IMR-90 (cell line): ENCODE measurements at regions not wholly inside any gene's neighbourhood (a gene's known extent, or its start where the extent isn't known, plus 50 kb on each side); places are given as distances from the start of the nearest gene placed in this dataset.

ENCODE experiments used
- ATAC-seq: fragments of 200-7000 bp; cut with Tn5 transposase; 2 replicates; pipeline ENCODE4 v1.9.1; 2020; ENCODE audit warnings: low read depth, mild to moderate bottlenecking, moderate library complexity
- BruUV-seq: library from RNA; stranded (reverse); fragments of 400-500 nt; replicated peaks from 2 replicates; lab custom pipeline; 2021; lab: Mats Ljungman, UMichigan
- CTCF ChIA-PET: fragments of 300-600 bp; formaldehyde crosslinking; extraction: SDS; loops from one replicate; lab custom pipeline; 2021; ENCODE audit warnings: antibody characterized with exemption; lab: Yijun Ruan, JAX
- POLR2A ChIA-PET: fragments of 300-600 bp; sonication (Branson Sonifier 250); formaldehyde crosslinking; loops from one replicate; lab custom pipeline; 2022; ENCODE audit warnings: antibody characterized with exemption; ENCODE audit not compliant: unreplicated experiment; lab: Charles Lee
- DNase-seq: peaks from one replicate; pipeline ENCODE4 v3.0.0; 2013
- H2AFZ ChIP-seq: replicated peaks from 2 replicates; pipeline ENCODE3; 2013; ENCODE audit warnings: low read length, mild to moderate bottlenecking; ENCODE audit not compliant: poor library complexity
- H2AK5ac ChIP-seq: 2 replicates; pipeline ENCODE4 v1.6.1; 2013; ENCODE audit warnings: low read depth, low read length, inconsistent platforms
- H2AK9ac ChIP-seq: replicated peaks from 2 replicates; pipeline ENCODE3; 2013; ENCODE audit warnings: mild to moderate bottlenecking, low read depth, low read length, moderate library complexity; ENCODE audit not compliant: poor library complexity
- H2BK120ac ChIP-seq: 2 replicates; pipeline ENCODE4 v1.6.1; 2013; ENCODE audit warnings: low read depth, low read length, inconsistent platforms
- H2BK15ac ChIP-seq: 3 replicates; pipeline ENCODE4 v1.6.1; 2013; ENCODE audit warnings: low read depth, low read length, inconsistent platforms
- H2BK20ac ChIP-seq: 2 replicates; pipeline ENCODE4 v1.6.1; 2013; ENCODE audit warnings: low read depth, mild to moderate bottlenecking, inconsistent platforms, low read length, moderate library complexity
- H2BK5ac ChIP-seq: 2 replicates; pipeline ENCODE4 v1.6.1; 2013; ENCODE audit warnings: mild to moderate bottlenecking, low read depth, low read length, inconsistent platforms; ENCODE audit not compliant: poor library complexity, severe bottlenecking
- H3K14ac ChIP-seq: replicated peaks from 2 replicates; pipeline ENCODE4 v1.6.1; 2013; ENCODE audit warnings: low read depth, low read length, inconsistent platforms
- H3K18ac ChIP-seq: 2 replicates; pipeline ENCODE4 v1.6.1; 2013; ENCODE audit warnings: low read depth, low read length, control low read depth
- H3K23ac ChIP-seq: 2 replicates; pipeline ENCODE4 v1.6.1; 2013; ENCODE audit warnings: low read depth, low read length, inconsistent platforms
- H3K27ac ChIP-seq: 2 replicates; pipeline ENCODE4 v1.5.1; 2013; ENCODE audit warnings: mild to moderate bottlenecking, control low read depth, low read length; ENCODE audit not compliant: insufficient read depth
- H3K27me3 ChIP-seq: 2 replicates; pipeline ENCODE4 v1.6.1; 2013; ENCODE audit warnings: low read length; ENCODE audit not compliant: control insufficient read depth, insufficient read depth
- H3K36me3 ChIP-seq: 2 replicates; pipeline ENCODE4 v1.6.1; 2013; ENCODE audit warnings: low read length, mixed read lengths; ENCODE audit not compliant: control insufficient read depth, insufficient read depth
- H3K4ac ChIP-seq: 2 replicates; pipeline ENCODE4 v1.6.1; 2013; ENCODE audit warnings: low read depth, low read length, inconsistent platforms
- H3K4me1 ChIP-seq: 2 replicates; pipeline ENCODE4 v1.6.1; 2013; ENCODE audit warnings: low read length, mixed read lengths; ENCODE audit not compliant: control insufficient read depth, insufficient read depth
- H3K4me2 ChIP-seq: 2 replicates; pipeline ENCODE4 v1.6.1; 2013; ENCODE audit warnings: low read depth, mild to moderate bottlenecking, control low read depth, low read length, moderate library complexity
- H3K4me3 ChIP-seq: 2 replicates; pipeline ENCODE4 v1.5.1; 2013; ENCODE audit warnings: low read depth, mild to moderate bottlenecking, control low read depth, low read length, moderate library complexity; ENCODE audit not compliant: insufficient read depth
- H3K56ac ChIP-seq: 2 replicates; pipeline ENCODE4 v1.6.1; 2013; ENCODE audit warnings: low read length, inconsistent platforms; ENCODE audit not compliant: insufficient read depth; ENCODE audit errors: extremely low read depth
- H3K79me1 ChIP-seq, 2 experiments: 2 replicates each; pipeline ENCODE4 v1.6.1; 2013; ENCODE audit warnings: low read length in 2 of 2, inconsistent platforms in 1 of 2, low read depth in 1 of 2
- H3K9ac ChIP-seq: 2 replicates; pipeline ENCODE4 v1.6.1; 2013; ENCODE audit warnings: low read depth, low read length, control low read depth
- H3K9me1 ChIP-seq: 2 replicates; pipeline ENCODE4 v1.6.1; 2013; ENCODE audit warnings: low read length, inconsistent platforms; ENCODE audit not compliant: insufficient read depth
- H3K9me3 ChIP-seq: 2 replicates; pipeline ENCODE4 v1.6.1; 2013; ENCODE audit warnings: low read length; ENCODE audit not compliant: control insufficient read depth, insufficient read depth
- H4K20me1 ChIP-seq: 2 replicates; pipeline ENCODE4 v1.6.1; 2013; ENCODE audit warnings: low read length, inconsistent platforms; ENCODE audit not compliant: insufficient read depth
- H4K5ac ChIP-seq: 2 replicates; pipeline ENCODE4 v1.6.1; 2013; ENCODE audit warnings: mild to moderate bottlenecking, low read depth, low read length, control low read depth
- H4K8ac ChIP-seq, 2 experiments: 2 replicates each; pipeline ENCODE4 v1.6.1; 2013; ENCODE audit warnings: low read depth in 2 of 2, low read length in 2 of 2, control low read depth in 1 of 2, inconsistent platforms in 1 of 2
- H4K91ac ChIP-seq: 2 replicates; pipeline ENCODE4 v1.6.1; 2013; ENCODE audit warnings: low read depth, low read length, inconsistent platforms; ENCODE audit not compliant: insufficient read depth
- BHLHE40 ChIP-seq: fragments of 150-350 bp; IDR thresholded peaks from 2 replicates; pipeline ENCODE4 v1.6.1; 2016; ENCODE audit warnings: mild to moderate bottlenecking, low read depth, low read length
- CEBPB ChIP-seq: IDR thresholded peaks from 2 replicates; pipeline ENCODE4 v1.6.1; 2012; ENCODE audit warnings: low read depth, low read length, improper control_type of control experiment
- CHD1 ChIP-seq: IDR thresholded peaks from 2 replicates; pipeline ENCODE4 v1.6.1; 2012; ENCODE audit warnings: low read depth, low read length, improper control_type of control experiment
- CTCF ChIP-seq: conservative IDR thresholded peaks from 2 replicates; pipeline ENCODE4 v1.5.1; 2012; ENCODE audit warnings: mild to moderate bottlenecking, low read depth, low read length, improper control_type of control experiment
- ELK1 ChIP-seq: fragments of 150-350 bp; IDR thresholded peaks from 2 replicates; pipeline ENCODE4 v1.6.1; 2016; ENCODE audit warnings: low read depth, mild to moderate bottlenecking, low read length, moderate library complexity, borderline replicate concordance
- FOS ChIP-seq: fragments of 150-350 bp; IDR thresholded peaks from 2 replicates; pipeline ENCODE4 v1.6.1; 2016; ENCODE audit warnings: low read depth, low read length
- MAFK ChIP-seq: IDR thresholded peaks from 2 replicates; pipeline ENCODE4 v1.6.1; 2012; ENCODE audit warnings: low read depth, low read length, improper control_type of control experiment
- MAZ ChIP-seq: IDR thresholded peaks from 2 replicates; pipeline ENCODE4 v1.6.1; 2012; ENCODE audit warnings: low read depth, mild to moderate bottlenecking, low read length, improper control_type of control experiment, moderate library complexity, borderline replicate concordance
- MXI1 ChIP-seq: IDR thresholded peaks from 2 replicates; pipeline ENCODE4 v1.6.1; 2012; ENCODE audit warnings: low read depth, mild to moderate bottlenecking, low read length, moderate library complexity, borderline replicate concordance
- NFE2L2 ChIP-seq: fragments of 150-350 bp; IDR thresholded peaks from 2 replicates; pipeline ENCODE4 v1.6.1; 2016; ENCODE audit warnings: low read depth, mild to moderate bottlenecking, low read length
- POLR2A ChIP-seq: IDR thresholded peaks from 2 replicates; pipeline ENCODE4 v1.6.1; 2012; ENCODE audit warnings: mild to moderate bottlenecking, low read depth, low read length
- RAD21 ChIP-seq: IDR thresholded peaks from 2 replicates; pipeline ENCODE4 v1.6.1; 2012; ENCODE audit warnings: low read length, improper control_type of control experiment
- RCOR1 ChIP-seq: IDR thresholded peaks from 2 replicates; pipeline ENCODE4 v1.6.1; 2012; ENCODE audit warnings: mild to moderate bottlenecking, low read length, improper control_type of control experiment; ENCODE audit not compliant: insufficient replicate concordance
- RFX5 ChIP-seq: IDR thresholded peaks from 2 replicates; pipeline ENCODE4 v1.8.0; 2012; ENCODE audit warnings: low read depth, mild to moderate bottlenecking, low read length, moderate library complexity
- SMC3 ChIP-seq: fragments of 150-350 bp; IDR thresholded peaks from 2 replicates; pipeline ENCODE4 v1.6.1; 2016; ENCODE audit warnings: low read depth, mild to moderate bottlenecking, antibody characterized with exemption, low read length, moderate library complexity
- USF2 ChIP-seq: fragments of 150-350 bp; IDR thresholded peaks from 2 replicates; pipeline ENCODE4 v1.6.1; 2017; ENCODE audit warnings: mild to moderate bottlenecking, antibody characterized with exemption, low read length, low read depth
- WGBS, 2 experiments: methylation state at CpG; one replicate each; pipeline versions ENCODE4 v1.1.5 to v1.1.7; 2013; ENCODE audit warnings: missing lambda C conversion rate in 2 of 2; ENCODE audit not compliant: insufficient read length in 1 of 2; ENCODE audit errors: extremely low coverage in 2 of 2; 5-methylcytosine and 5-hydroxymethylcytosine counted together
- dilution Hi-C: fragments of 300-500 bp; cut with HindIII; formaldehyde crosslinking; loops from one replicate; pipeline ENCODE4 v1.14.3; 2018; ENCODE audit warnings: low sequenced_read_pairs; ENCODE audit not compliant: unreplicated experiment
- in situ Hi-C: fragments of 300-500 bp; cut with MboI; formaldehyde crosslinking; loops from 3 replicates; pipeline ENCODE4 v1.14.3; 2019; ENCODE audit warnings: low sequenced_read_pairs, inconsistent platforms, mixed read lengths
- intact Hi-C: fragments of 100-400 bp; cut with micrococcal nuclease; formaldehyde crosslinking; loops from 2 replicates; pipeline ENCODE4 v1.10.0; 2022

GRCh38 chr11:130762638-130763037, 153.6 kb downstream of the SNX19 start:
- H4K20me1 ChIP-seq = no peaks in the 10 kb centered on the region
- H2AK9ac ChIP-seq = no peak overlapping the region
- no peak overlapping the region for H3K4me2 ChIP-seq
- no peaks in the 10 kb centered on the region for H3K36me3 ChIP-seq
- H2BK5ac ChIP-seq = no peak overlapping the region
- no peak overlapping the region for H3K27ac ChIP-seq
- no peaks in the 10 kb centered on the region for H3K9me1 ChIP-seq
- WGBS, 2 experiments = 92% methylated on average over 2 of the region's 7 CpGs; no CpG with 5 or more reads in 1 of the 2 experiments
- POLR2A ChIA-PET = no interaction called here
- no peaks in the 10 kb centered on the region for H3K9me3 ChIP-seq
- H3K4me1 ChIP-seq = peaks cover 8% of the 10 kb centered on the region; the same call in 1 of the 2 replicates
- peaks cover 11% of the 10 kb centered on the region for H3K27me3 ChIP-seq
- no peak overlapping the region for H3K56ac ChIP-seq
- in situ Hi-C loops = no loop called here
- H4K91ac ChIP-seq = no peak overlapping the region
- no peak overlapping the region for H4K8ac ChIP-seq
- intact Hi-C loops = no loop called here
- no peak overlapping the region for H2AK5ac ChIP-seq
- H3K18ac ChIP-seq = no peak overlapping the region
- no peak overlapping the region for H3K23ac ChIP-seq
- no peak for ATAC-seq
- H3K9ac ChIP-seq = no peak overlapping the region
- no peak overlapping the region for H3K4ac ChIP-seq
- BruUV-seq = no TSS peak
- no peak for DNase-seq
- H4K5ac ChIP-seq = no peak overlapping the region
- dilution Hi-C loops = no loop called here
- TF ChIP-seq BHLHE40 = no peak
- no peak for TF ChIP-seq POLR2A
- TF ChIP-seq USF2 = no peak
- no peak for TF ChIP-seq SMC3
- TF ChIP-seq RAD21 = no peak
- no peak for TF ChIP-seq CHD1
- no peak for TF ChIP-seq FOS
- TF ChIP-seq MXI1 = no peak
- no peak for TF ChIP-seq MAFK
- TF ChIP-seq RCOR1 = no peak
- no peak for TF ChIP-seq ELK1
- TF ChIP-seq RFX5 = no peak
- TF ChIP-seq CEBPB = no peak
- TF ChIP-seq CTCF = no peak
- TF ChIP-seq MAZ = no peak
- no peak for TF ChIP-seq NFE2L2
- no peak overlapping the region for H3K4me3 ChIP-seq
- H2BK20ac ChIP-seq = no peak overlapping the region
- H2AFZ ChIP-seq = no peak overlapping the region
- no peak overlapping the region for H2BK120ac ChIP-seq
- CTCF ChIA-PET = no interaction called here
- H2BK15ac ChIP-seq = no peak overlapping the region
- no peak overlapping the region for H3K14ac ChIP-seq
- H3K79me1 ChIP-seq = no peaks in the 10 kb centered on the region
